ENCODE measurements at regions not wholly inside any gene's neighbourhood (a gene's known extent, or its start where the extent isn't known, plus 50 kb on each side); places are given as distances from the start of the nearest gene placed in this dataset.

DNA sequence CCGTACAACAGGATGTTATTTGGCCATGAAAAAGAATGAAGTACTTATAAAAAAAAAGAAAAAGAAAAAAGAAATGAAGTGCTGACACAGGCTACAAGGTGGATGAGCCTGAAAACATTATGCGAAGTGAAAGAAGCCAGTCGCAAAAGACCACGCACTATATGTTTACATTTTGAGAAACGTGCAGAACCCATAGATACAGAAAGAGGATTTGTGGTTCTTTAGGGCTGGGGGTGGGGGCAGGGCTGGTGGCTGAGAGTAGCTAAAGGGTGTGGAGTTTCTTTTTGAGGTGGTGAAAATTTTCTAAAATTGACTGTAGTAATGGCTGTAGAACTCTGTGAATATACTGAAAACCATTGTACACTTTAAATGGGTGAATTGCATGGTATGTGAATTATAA lies 86.0 kb upstream of the FAM20C start:
- no peak overlapping the region for H3K9ac ChIP-seq
- H3K79me2 ChIP-seq (ENCODE audit: insufficient read depth) = no peaks in the 10 kb centered on the region
- 76% methylated on average over 5 of the region's 5 CpGs for WGBS (ENCODE audit: low lambda C conversion rate)
- H3F3A ChIP-seq (replicated peaks; ENCODE audit: insufficient read depth) = no peaks in the 10 kb centered on the region
- no peaks in the 10 kb centered on the region for H3K36me3 ChIP-seq (replicated peaks in 1 of 2; ENCODE audit: control insufficient read depth in 1 of 2, insufficient read depth in 2 of 2, low read length in 1 of 2)
- peaks cover 0 to 7% of the 10 kb centered on the region in 2 experiments; a peak in 1 of 4 replicates for H3K4me1 ChIP-seq (ENCODE audit: control insufficient read depth in 1 of 2, insufficient read depth in 2 of 2, low read depth in 1 of 2, low read length in 1 of 2)
- H3K4me2 ChIP-seq = no peak overlapping the region
- no peak overlapping the region for H3K4me3 ChIP-seq (ENCODE audit: low read depth in 2 of 2, low read length in 1 of 2)
- no peaks in the 10 kb centered on the region for H3K9me2 ChIP-seq
- CTCF ChIA-PET = no interaction called here
- H4K20me1 ChIP-seq (ENCODE audit: insufficient read depth) = no peaks in the 10 kb centered on the region
- H3K9me3 ChIP-seq = no peaks in the 10 kb centered on the region
- POLR2A ChIA-PET = no interaction called here
- TF ChIP-seq FOSL2 (IDR thresholded peaks at IDR 0.05; ENCODE audit: borderline replicate concordance, low read depth) (no peak), TEAD4 (IDR thresholded peaks at IDR 0.05; ENCODE audit: borderline replicate concordance, insufficient read depth) (no peak)
- H3K27me3 ChIP-seq (ENCODE audit: insufficient read depth) = no peaks in the 10 kb centered on the region
- no peak for DNase-seq
- no peak overlapping the region for H3K27ac ChIP-seq (ENCODE audit: low read depth in 2 of 2, low read length in 1 of 2)
- no peak overlapping the region for H2AFZ ChIP-seq (ENCODE audit: low read depth)

DNA sequence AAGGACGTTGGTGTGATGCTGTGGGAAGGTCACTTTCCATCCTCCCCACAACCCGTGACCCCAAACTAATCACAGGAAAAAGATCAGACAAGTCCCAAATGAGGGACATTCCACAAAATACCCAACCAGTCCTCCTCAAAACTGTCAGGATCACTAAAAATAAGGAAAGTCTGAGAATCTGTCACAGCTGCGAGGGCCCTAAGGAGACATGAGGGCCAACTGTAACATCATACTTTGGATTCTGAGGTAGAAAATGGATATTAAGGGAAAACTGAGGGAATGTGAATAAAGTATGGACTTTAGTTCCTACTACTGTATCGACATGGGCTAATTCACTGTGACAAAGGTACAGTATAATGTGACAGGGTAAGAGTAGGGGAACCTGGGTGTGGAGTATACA lies 85.1 kb upstream of the FAM20C start:
- Histone ChIP-seq H3K79me2 (ENCODE audit: insufficient read depth) (no peaks in the 10 kb centered on the region), H3K9me3 (0 out of 2 replicates have a peak, but pooled peaks cover 3% of the 10 kb centered on the region), H3K4me3 (ENCODE audit: low read depth in 2 of 2, low read length in 1 of 2) (no peak overlapping the region), H4K20me1 (ENCODE audit: insufficient read depth) (no peaks in the 10 kb centered on the region), H3K27ac (ENCODE audit: low read depth in 2 of 2, low read length in 1 of 2) (no peak overlapping the region), H3K27me3 (ENCODE audit: insufficient read depth) (no peaks in the 10 kb centered on the region), H3K9me2 (no peaks in the 10 kb centered on the region), H3K9ac (no peak overlapping the region), H2AFZ (ENCODE audit: low read depth) (no peak overlapping the region), H3K36me3 (replicated peaks in 1 of 2; ENCODE audit: control insufficient read depth in 1 of 2, insufficient read depth in 2 of 2, low read length in 1 of 2) (no peaks in the 10 kb centered on the region), H3K4me1 (ENCODE audit: control insufficient read depth in 1 of 2, insufficient read depth in 2 of 2, low read depth in 1 of 2, low read length in 1 of 2) (no peaks in the 10 kb centered on the region), H3K4me2 (no peak overlapping the region), H3F3A (replicated peaks; ENCODE audit: insufficient read depth) (no peaks in the 10 kb centered on the region)
- ChIA-PET POLR2A (no interaction called here), CTCF (no interaction called here)
- no peak for DNase-seq
- TF ChIP-seq POLR2AphosphoS5 (IDR thresholded peaks at IDR 0.05; ENCODE audit: low read depth, low read length) = no peak
- WGBS (ENCODE audit: low lambda C conversion rate) = 45% methylated on average over 4 of the region's 4 CpGs

DNA sequence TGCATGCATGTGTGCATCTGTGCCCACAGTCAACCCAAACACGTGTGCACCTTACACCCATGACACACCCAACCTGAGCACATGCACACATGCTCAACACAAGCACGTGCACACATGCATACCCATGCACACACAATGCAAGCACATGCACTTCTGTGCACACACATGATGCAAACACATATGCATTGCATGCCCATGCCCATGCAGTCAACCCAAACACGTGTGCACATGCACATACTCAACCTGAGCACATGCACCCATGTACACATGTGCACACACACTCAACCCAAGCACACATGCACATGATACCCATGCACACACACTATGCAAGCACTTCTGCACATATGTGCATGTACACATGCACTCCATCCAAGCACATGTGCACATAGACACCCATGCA lies 84.5 kb upstream of the FAM20C start:
- 17% methylated on average over 3 of the region's 3 CpGs for WGBS (ENCODE audit: low lambda C conversion rate)
- Histone ChIP-seq H3K4me2 (no peak overlapping the region), H3K9me3 (peaks cover 9% of the 10 kb centered on the region; the same call in 1 of the 2 replicates), H3K27ac (ENCODE audit: low read depth in 2 of 2, low read length in 1 of 2) (no peak overlapping the region), H3K9me2 (no peaks in the 10 kb centered on the region), H3F3A (replicated peaks; ENCODE audit: insufficient read depth) (no peaks in the 10 kb centered on the region), H3K36me3 (replicated peaks in 1 of 2; ENCODE audit: control insufficient read depth in 1 of 2, insufficient read depth in 2 of 2, low read length in 1 of 2) (no peaks in the 10 kb centered on the region), H2AFZ (ENCODE audit: low read depth) (no peak overlapping the region), H3K9ac (no peak overlapping the region), H3K4me3 (ENCODE audit: low read depth in 2 of 2, low read length in 1 of 2) (no peak overlapping the region), H3K79me2 (ENCODE audit: insufficient read depth) (no peaks in the 10 kb centered on the region), H4K20me1 (ENCODE audit: insufficient read depth) (no peaks in the 10 kb centered on the region), H3K4me1 (ENCODE audit: control insufficient read depth in 1 of 2, insufficient read depth in 2 of 2, low read depth in 1 of 2, low read length in 1 of 2) (no peaks in the 10 kb centered on the region), H3K27me3 (ENCODE audit: insufficient read depth) (no peaks in the 10 kb centered on the region)
- CTCF ChIA-PET = no interaction called here
- no peak for TF ChIP-seq RXRA (IDR thresholded peaks at IDR 0.05; ENCODE audit: borderline replicate concordance, low read depth)
- TF ChIP-seq TCF12 (IDR thresholded peaks at IDR 0.05) = no peak
- TF ChIP-seq TEAD4 (IDR thresholded peaks at IDR 0.05; ENCODE audit: borderline replicate concordance, insufficient read depth) = no peak
- no peak for TF ChIP-seq ELF1 (IDR thresholded peaks at IDR 0.05)
- TF ChIP-seq EZH2phosphoT487 (IDR thresholded peaks at IDR 0.05; ENCODE audit: borderline replicate concordance, low read depth) = no peak
- no peak for TF ChIP-seq RAD21 (IDR thresholded peaks at IDR 0.05; ENCODE audit: low read length)
- TF ChIP-seq, protein P1, sequence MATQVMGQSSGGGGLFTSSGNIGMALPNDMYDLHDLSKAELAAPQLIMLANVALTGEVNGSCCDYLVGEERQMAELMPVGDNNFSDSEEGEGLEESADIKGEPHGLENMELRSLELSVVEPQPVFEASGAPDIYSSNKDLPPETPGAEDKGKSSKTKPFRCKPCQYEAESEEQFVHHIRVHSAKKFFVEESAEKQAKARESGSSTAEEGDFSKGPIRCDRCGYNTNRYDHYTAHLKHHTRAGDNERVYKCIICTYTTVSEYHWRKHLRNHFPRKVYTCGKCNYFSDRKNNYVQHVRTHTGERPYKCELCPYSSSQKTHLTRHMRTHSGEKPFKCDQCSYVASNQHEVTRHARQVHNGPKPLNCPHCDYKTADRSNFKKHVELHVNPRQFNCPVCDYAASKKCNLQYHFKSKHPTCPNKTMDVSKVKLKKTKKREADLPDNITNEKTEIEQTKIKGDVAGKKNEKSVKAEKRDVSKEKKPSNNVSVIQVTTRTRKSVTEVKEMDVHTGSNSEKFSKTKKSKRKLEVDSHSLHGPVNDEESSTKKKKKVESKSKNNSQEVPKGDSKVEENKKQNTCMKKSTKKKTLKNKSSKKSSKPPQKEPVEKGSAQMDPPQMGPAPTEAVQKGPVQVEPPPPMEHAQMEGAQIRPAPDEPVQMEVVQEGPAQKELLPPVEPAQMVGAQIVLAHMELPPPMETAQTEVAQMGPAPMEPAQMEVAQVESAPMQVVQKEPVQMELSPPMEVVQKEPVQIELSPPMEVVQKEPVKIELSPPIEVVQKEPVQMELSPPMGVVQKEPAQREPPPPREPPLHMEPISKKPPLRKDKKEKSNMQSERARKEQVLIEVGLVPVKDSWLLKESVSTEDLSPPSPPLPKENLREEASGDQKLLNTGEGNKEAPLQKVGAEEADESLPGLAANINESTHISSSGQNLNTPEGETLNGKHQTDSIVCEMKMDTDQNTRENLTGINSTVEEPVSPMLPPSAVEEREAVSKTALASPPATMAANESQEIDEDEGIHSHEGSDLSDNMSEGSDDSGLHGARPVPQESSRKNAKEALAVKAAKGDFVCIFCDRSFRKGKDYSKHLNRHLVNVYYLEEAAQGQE (IDR thresholded peaks at IDR 0.05; ENCODE audit: low read depth, low read length) = no peak
- TF ChIP-seq, protein P2, sequence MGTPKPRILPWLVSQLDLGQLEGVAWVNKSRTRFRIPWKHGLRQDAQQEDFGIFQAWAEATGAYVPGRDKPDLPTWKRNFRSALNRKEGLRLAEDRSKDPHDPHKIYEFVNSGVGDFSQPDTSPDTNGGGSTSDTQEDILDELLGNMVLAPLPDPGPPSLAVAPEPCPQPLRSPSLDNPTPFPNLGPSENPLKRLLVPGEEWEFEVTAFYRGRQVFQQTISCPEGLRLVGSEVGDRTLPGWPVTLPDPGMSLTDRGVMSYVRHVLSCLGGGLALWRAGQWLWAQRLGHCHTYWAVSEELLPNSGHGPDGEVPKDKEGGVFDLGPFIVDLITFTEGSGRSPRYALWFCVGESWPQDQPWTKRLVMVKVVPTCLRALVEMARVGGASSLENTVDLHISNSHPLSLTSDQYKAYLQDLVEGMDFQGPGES (IDR thresholded peaks at IDR 0.05; ENCODE audit: low read depth, low read length) = no peak
- TF ChIP-seq EP300 (IDR thresholded peaks at IDR 0.05; ENCODE audit: borderline replicate concordance in 1 of 2, low read depth in 1 of 2, low read length in 1 of 2) = no peak
- no peak for DNase-seq
- POLR2A ChIA-PET = no interaction called here
